NCI-H2196 (cell line): ENCODE measurements at regions not wholly inside any gene's neighbourhood (a gene's known extent, or its start where the extent isn't known, plus 50 kb on each side); places are given as distances from the start of the nearest gene placed in this dataset.
A peak's percentile ranks its signal among the peaks of the same experiment; 100 is the strongest.

Experiments
- DNase-seq: peaks from one replicate; lab custom pipeline; 2025; ENCODE audit not compliant: unreplicated experiment; lab: John Stamatoyannopoulos, UW

DNA sequence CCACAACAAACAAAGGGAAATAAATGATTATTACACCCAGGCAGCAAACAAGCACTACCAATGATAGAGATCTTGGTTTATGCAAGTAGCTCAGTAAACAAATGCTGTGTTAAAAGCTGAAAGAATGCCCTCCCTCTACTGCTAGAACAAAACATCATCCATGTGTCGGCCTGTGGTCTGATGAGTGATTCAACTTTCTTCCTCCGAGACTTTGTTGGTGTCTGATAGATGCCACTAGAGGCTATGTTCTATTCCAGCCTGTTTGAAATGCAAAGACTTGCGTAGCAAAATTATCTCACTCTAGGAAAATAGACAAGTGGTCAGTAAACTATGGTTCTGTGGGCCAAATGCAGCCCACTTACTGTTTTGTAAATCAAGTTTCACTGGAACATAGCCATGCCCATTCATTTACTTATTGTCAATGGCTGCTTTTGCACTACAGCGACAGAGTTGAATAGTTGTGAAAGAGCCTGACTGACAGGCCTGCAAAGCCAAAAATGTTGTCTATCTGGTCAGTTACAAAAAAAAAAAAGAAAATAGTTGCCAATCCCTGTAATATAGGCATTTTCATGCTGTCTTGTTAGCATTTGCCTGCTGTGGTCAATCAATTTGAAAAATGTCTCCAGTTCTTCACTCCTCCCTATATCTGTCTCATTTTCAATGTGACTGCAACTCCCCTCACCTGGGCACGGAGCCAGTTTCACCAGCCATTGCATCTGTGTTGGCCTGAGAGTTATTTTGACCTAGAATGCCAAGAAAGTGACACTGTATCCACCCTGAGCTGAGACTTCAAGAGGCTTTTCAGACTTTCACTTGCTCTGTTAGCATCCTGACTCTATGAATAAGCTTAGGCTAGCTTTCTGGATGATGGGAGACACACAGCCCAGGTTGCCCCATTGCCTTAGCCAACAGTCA is 544.6 kb upstream of the BTBD3 start:
- peak; percentile 28 for DNase-seq

DNA sequence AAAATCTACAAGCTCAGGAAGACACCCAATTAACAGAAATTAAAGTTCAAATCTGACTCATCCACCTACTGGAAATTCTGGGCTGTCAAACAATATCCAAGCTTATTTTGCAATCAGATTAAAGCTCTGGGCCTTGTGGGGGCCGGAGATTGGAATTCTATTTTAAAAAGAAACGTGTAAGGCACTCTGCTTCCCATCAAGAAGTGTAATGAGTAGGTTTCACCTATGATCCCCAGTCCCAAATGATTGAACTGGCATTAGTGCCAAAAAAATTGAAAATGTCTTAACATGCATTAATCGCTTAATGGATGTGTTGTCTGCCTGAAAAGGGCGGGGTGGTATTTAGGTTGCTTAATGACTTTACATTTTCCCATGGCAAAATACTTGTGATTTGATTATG is 542.4 kb upstream of the BTBD3 start:
- no peak for DNase-seq

DNA sequence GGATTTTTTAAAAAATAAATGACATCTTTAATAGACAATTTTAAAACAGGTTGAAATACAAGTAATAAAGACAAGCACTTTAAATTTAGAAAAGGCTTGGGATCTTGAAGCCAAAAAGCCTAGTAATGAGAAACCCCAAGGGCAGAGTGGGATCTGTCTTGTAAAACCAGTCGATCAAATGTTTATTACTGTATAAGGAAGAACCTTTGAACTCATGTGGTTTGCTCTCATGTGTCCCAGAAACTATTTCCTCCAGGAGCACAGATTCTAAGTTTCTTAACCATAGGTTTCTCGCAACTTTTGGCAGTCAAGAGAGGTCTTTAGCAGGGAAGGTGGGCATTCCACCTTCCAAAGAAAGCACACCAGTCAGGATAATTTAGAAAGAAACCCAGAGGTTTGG is 541.7 kb upstream of the BTBD3 start:
- DNase-seq = no peak

DNA sequence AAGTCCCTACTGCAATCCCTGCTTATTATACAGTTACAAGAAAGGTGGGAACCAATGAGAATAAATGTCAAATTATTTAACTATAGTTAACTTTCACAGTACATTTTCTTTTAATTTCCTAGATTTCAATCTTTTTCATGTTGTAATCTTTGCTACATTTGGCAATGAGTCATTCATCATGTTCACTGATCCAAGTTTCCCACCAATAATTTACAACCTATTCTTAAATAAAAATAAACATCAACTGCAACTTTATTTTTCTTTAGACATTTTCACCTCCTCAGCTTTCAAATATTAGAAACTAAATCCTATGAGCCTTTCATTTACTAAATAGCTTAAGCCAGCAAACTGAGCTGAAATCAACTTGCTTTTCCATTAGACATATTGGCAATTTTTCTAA is 541.3 kb upstream of the BTBD3 start:
- DNase-seq = no peak

DNA sequence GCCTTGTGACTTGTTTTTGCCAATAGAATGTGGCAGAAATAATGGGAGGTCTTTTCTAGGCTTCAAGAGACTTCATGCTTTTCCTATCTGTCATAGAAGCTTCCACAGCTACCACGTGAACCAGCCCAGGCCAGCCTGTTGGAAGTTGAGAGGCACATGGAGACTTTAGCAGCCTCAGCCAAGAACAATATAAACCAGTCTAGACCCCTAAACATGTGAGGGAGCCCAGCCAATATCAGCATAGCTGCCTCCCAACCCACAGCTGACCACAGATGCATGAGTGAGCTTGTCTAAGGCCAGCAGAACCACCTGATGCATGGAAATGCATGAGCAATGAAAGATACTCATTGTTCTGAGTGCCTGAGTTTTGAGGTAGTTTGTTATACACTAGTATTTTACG is 540.7 kb upstream of the BTBD3 start:
- DNase-seq = no peak

DNA sequence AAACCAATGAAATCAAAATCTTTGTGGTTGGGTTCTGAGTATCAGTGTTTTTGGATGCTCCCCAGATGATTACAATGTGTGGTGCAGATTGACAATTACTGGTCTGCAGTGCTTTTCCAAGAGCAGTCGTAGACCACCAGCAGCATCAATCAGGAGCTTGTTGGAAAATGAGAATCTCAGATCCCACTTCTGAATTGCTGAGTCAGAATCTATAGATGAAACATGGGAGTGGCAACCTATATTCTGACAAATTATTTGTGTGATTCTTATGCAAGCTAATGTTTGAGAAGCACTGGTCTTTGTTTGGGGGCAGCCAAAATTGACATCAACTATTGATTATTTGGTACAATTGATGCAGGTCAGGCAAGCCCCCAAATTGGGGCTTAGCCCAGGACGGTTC is 539.9 kb upstream of the BTBD3 start:
- no peak for DNase-seq

DNA sequence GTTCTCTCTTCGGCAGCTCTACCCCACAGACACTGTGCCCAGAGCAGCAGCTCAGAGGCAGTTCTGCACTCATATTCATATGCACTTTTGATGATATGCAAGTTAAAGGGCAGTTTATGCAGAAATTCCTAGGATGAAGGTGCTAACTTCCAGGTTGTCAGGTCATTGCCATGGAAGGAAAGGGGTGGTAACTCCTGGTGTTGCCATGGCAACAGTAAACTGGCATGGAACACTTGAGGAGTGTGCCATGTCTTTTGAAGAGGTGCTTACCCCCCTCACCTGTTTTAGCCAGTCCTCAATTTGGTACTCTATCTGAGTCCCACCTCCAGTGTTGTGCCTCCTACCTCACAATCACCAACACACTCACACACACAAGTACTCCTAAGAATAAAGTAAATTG is 539.4 kb upstream of the BTBD3 start:
- no peak for DNase-seq

DNA sequence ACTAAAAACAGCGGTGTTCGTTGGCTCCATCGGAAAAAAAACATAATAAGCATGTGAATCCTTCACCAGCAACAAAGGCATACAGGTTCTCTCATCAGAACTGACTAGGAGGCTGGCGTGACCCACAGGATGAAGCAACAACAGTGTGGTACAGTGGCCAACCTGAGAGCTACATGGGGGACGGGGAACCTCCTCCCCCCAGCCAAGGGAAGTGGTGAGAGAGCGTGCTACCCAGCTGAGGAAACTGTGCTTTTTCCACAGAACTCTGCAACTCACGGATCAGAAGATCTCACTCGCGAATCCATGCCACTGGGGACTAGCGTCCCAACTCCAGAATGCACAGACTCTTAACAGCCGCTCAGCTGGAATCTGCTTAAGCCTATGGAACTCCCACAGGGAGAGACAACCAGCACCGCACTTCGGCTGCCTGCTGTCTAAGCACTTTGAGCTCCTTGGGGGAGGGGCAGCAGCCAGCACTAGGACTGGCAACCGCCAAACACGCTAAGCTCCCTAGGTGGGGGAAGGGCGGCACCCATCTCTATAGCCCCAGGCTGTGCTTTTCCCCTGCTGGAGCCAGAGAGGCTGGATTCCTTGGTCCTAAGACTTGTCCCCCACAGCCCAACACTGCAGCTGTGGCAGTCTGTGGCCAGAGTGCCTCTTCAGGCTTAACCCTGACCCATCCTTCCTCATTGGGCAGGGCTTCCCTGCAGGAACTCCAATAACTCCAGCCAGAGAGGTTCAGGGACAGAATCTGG is 538.3 kb upstream of the BTBD3 start:
- no peak for DNase-seq

DNA sequence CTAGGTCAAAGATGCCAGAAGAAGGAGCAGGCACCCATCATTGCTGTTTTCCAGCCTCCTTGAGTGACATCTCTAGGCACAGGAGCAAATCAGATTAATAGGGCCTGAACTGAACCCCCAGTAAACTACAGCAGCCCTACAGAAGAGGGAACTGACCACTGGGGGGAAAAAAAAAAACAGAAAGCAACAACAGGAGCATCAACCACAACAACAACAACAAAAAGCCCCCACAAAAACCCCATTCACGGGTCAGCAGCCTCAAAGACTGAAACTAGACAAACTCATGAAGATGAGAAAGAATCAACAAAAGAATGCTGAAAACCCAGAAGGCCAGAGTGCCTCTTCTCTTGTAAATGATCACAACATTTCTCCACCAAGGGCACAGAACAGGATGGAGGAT is 537.4 kb upstream of the BTBD3 start:
- no peak for DNase-seq

DNA sequence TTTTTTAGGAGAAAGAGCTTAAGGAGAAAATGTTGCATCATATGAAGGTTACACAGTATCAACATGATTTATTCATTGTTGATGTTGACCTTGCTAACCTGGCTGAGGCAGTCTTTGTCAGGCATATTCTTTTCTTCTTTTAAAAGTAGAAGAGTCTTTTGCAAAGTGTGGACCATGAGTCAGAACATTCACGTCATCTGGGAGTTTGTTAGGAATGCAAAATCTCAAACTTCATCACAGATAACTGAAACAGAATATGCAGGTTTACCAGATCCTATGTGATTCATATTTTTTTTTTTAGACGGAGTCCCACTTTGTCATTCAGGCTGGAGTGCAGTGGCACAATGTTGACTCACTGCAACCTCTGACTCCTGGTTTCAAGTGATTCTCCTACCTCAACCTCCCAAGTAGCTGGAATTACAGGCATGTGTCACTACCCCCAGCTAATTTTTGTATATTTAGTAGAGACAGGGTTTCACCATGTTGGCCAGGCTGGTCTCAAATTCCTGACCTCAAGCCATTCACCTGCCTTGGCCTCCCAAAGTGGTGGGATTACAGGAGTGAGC is 530.4 kb upstream of the BTBD3 start:
- no peak for DNase-seq

DNA sequence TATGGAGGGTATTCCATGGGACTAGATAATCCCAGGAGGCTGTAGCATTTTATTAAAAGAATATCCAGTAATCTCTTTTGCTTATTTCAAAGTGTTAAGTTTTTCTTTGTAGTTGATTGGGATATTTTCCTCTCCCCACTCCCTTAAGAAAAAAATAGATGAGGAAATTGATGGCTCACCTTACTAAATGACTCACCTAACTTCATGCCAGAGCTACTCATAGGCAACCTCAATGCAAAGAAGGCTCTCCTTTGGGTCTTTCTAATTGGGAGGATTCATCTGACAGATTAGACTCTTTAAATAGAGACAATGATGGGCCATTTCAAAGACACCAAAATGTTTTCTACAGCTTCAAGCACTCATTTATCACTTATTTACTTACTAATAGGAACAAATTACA is 528.5 kb upstream of the BTBD3 start:
- no peak for DNase-seq

DNA sequence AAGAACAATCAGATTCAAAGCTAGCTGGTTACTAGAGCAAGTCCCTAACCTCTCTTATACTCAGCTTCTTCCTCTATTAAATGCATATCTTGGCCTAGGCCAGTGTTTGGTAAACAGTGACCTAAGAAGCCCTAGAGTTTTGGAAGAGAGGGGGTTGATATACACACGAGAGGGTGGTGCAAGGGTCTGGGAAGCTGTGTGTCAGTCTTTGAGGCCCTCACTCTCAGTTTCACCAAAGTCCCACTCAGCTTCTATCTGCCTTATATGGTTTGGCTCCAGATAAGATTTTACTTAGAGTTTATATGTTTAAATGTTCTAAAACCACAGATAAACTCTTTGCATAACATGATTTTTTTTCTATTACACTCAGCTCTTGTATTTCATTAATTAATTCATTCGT is 526.1 kb upstream of the BTBD3 start:
- no peak for DNase-seq

DNA sequence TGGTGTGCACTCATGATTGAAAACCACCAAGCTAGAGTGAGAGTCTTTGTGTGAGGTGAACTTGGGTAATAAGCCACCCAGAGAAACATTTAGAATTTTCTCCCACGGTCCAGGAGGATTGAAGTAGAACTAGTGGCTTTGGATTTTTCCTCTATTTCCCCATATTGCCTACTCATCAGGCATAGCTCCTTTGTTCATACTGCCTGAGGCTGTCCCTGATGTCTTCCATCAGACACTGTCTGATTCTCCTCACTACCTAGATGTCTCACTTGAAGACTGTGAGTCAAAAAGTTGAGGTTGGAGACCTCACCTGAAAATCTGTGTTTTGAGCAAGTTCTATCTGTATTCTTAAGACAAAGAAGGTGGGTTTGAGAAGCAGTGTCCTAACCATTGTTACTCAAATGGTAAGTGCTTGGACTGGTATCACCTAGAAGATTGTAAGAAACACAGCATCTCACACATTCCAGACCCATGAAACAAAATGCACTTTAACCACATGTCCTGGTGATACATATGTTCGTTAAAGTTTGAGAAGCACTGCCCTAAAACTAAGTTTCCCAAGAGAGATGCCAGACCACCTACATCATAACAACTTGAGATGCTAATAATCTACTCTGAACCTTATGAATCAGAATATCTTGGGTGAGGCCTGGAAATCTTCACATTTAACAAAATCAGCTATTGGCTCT is 523.4 kb upstream of the BTBD3 start:
- no peak for DNase-seq

DNA sequence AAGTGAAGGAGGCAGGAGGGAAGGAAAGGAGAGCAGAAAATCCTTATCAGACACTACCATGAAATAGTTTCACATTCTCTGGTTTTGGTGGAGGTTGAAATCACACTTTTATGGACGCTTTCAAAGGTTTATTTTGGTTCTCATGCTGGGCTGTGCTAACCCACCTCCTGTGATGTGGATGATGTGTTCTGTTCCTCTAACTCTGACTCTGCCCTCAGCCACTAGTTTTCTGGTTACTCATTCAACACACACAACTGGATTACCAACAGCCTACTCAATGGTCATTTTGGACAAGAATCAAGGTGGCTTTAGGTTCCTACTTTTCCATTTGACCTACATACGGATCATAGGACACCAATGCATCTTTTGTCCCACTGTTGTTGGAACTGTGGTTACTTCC is 522.1 kb upstream of the BTBD3 start:
- DNase-seq = no peak

DNA sequence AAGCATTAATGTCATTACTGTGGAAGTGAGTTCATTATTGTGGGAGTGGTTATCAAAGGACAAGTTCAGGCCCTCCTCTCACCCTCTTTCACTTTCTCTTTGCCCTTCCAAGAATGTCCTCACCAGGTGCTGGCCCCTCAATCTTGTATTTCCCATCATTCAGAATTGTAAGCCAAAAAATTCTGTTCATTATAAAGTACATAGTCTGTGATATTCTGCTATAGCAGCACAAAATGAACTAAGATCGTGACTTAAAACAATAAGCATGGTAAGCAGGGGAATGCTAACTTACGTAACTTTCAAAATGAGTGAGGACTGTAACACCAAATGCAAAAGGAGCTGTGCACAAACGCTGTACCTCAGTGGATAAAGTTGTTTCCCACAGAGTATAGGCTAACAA is 515.7 kb upstream of the BTBD3 start:
- DNase-seq = no peak

DNA sequence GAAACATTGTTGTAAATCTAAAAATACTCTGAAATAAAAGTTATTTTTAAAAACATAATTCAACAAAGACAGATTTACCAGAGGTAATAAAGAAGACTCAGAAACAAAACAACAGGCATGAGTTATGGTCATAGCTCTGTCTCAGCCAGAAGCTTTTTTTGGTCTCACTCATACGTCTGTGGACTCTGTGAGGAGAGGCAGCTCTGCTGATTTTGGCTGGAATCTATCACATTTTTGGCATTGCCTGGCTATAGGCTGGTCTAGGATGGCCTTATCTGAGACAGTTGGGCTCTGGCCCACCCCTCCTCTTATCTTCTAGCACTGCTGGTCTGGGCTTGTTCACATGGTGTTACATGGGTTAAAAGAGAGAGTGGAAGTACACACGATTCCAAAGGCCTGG is 514.0 kb upstream of the BTBD3 start:
- DNase-seq = no peak

DNA sequence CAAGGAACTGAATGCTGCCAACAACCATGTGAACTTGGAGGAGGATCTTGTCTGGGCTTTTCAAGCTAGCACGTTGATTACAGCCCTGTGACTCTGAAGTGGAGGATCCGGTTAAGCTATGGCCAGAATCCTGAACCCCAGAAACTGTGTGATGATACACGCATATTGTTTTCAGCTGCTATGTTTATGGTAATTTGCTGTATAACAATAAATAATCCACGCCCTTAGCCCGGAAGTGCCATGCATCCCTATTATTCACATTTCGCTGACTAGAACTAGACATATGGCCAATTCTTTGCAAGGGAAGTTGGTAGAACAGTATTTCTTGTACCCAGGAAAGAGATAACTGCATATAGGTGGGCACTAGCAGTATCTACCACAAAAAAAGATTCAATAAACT is 510.8 kb upstream of the BTBD3 start:
- no peak for DNase-seq

DNA sequence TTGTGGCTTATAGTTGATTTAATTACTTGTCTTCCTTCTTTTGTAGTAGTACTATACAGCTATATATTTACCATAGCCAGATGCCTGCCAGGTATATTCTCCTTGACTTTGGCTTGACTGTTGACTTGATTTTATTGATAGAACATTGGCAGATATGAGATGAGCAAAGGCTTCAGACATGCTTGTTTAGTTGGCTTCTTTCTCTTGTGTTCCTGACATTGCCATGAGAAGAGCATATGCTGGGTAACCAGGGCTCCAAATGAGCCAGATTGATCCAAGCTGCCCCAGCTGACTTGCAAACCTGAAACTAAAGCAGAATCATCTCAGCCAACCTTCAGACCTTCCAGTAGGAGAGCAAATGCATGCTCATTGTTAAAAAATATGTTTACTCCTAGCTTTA is 508.1 kb upstream of the BTBD3 start:
- DNase-seq = no peak

DNA sequence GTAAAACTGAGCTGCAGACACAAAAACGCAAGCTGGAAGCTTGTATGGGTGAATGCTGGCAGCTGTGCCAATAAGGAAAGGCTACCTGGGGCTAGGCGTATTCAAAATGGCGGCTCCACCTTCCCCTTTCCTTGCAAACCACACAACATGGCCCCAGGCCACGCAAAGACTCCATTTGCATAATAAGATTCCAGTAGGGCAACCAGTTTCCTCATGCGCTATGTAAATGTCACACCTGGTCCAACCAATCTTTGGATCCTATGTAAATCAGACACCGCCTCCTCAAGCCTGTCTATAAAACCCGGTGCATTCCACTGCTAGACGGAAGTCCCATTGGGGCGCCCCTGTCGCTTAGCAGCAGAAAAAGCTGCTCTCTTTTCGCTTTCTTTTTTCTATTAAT is 505.9 kb upstream of the BTBD3 start:
- DNase-seq = no peak

DNA sequence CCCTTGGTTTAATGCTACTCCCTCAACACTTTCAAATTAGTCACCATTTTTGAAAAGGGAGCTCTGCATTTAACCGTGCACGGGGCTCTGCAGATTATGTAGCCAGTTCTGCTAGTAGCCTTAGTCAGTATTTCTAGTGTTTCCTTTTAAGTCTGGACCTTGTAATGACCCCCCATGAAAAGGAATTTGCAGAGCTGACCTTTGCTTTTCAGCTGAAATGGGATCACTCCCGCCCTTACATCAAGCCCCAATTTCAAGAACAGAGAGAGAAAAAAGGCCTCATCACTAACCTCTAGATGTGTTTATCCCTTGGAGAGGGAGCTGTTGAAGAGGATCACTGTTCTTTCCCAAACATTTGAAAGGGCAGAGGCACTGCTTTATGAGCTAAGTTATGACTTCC is 490.7 kb upstream of the BTBD3 start:
- no peak for DNase-seq

DNA sequence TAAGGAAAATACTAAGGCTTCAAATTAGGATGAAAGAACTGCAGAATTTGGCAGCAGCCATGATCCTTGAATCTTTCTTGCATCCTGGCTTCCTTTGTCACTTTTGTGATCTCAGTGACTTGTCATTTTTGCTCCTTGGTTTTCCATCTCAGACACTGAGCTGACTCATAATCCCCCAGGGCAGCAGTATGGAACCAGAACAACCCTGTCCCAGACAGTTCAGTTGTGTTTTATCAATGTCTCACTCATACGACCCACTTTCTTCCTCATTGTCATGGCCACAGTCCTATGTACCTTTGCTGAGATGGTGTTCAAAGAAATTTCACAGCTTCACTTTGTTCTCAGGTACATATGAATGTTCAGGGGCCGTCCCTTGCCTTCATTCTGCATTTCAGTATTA is 488.5 kb upstream of the BTBD3 start:
- no peak for DNase-seq
